Activated CD4-positive, alpha-beta T cell treated with anti-CD3 and anti-CD28 coated beads, Interleukin-2, amount 10 ng/mL, durations not matched to agents 7 days and 5 days (primary cell): ENCODE measurements at regions not wholly inside any gene's neighbourhood (a gene's known extent, or its start where the extent isn't known, plus 50 kb on each side); places are given as distances from the start of the nearest gene placed in this dataset.

ENCODE experiments used
- CTCF ChIA-PET: fragments of 350-600 bp; sonication (Branson Sonifier 250); formaldehyde crosslinking; loops from one replicate; lab custom pipeline; 2021; ENCODE audit warnings: antibody characterized with exemption; lab: Charles Lee
- POLR2A ChIA-PET: fragments of 350-600 bp; sonication (Branson Sonifier 250); formaldehyde crosslinking; loops from one replicate; lab custom pipeline; 2021; ENCODE audit warnings: antibody characterized with exemption; lab: Charles Lee
- DNase-seq: peaks from one replicate; pipeline ENCODE4 v3.0.0-alpha.2; 2020
- H3K27ac Mint-ChIP-seq: one replicate; pipeline ENCODE4 v1.8.0; 2021; ENCODE audit warnings: mild to moderate bottlenecking, moderate library complexity, mixed read lengths
- H3K27me3 Mint-ChIP-seq: one replicate; pipeline ENCODE4 v1.8.0; 2021; ENCODE audit warnings: mixed read lengths
- H3K36me3 Mint-ChIP-seq: one replicate; pipeline ENCODE4 v1.8.0; 2021; ENCODE audit warnings: low read depth, mixed read lengths
- H3K4me1 Mint-ChIP-seq: one replicate; pipeline ENCODE4 v1.8.0; 2021; ENCODE audit warnings: mixed read lengths
- H3K4me3 Mint-ChIP-seq: one replicate; pipeline ENCODE4 v1.8.0; 2021; ENCODE audit warnings: mild to moderate bottlenecking, moderate library complexity, mixed read lengths
- H3K9me3 Mint-ChIP-seq: one replicate; pipeline ENCODE4 v1.8.0; 2021; ENCODE audit warnings: mixed read lengths

DNA sequence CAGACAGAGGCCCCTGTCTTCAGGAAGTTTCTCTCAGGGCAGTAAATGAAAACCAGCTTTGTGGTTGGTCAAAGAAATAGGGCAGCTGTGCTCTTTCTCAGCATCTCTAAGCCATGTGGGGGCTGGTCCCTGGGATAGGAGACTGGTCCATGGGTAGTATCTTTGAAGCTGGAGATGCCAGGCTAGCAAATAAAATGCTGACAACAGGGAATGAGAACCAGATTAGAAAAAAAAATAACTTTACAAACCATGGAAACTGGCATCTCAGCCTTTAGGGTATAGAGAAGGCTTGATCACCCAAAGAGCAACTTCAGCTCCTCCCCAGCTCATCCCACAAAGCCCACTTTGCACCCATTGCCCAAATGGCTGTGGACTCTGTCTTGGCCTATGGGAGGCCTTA lies 138.1 kb downstream of the TTC32 start:
- Mint-ChIP-seq H3K9me3 (no peaks in the 10 kb centered on the region), H3K27me3 (peaks cover 6% of the 10 kb centered on the region), H3K36me3 (no peaks in the 10 kb centered on the region), H3K27ac (no peak overlapping the region), H3K4me1 (no peaks in the 10 kb centered on the region), H3K4me3 (no peak overlapping the region)
- CTCF ChIA-PET = no interaction called here
- DNase-seq = no peak
- POLR2A ChIA-PET = no interaction called here

DNA sequence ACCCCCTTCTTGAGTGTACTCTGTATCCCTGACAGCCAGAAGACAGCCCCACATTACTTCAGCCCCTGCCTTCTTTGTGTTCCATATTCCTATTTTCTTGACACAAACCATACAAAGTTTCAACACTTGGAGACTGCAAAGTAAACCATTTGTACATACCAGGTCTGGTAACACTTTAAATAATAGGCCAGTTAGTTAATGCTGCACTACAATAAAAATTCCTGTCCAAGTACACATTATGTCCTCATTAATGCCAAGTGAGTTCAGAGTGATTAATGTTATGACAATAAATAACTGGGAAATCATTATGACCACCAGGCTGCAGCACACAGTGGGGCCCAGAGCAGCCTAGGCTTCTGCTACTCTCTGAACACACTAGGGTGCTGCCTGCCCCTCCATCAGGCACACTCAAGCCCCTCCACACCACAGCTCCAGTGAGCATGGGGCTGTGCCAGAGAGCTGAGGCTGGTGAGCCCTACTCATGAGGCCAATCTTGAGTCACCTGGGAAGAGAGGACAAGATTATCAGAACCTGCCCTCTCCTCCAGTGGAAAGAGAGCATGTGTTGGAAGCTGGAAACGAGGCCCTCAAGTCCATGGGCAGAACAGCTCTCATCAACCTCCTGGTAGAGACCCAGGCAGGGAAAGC lies 138.7 kb downstream of the TTC32 start:
- ChIA-PET CTCF (no interaction called here), POLR2A (no interaction called here)
- Mint-ChIP-seq H3K27ac (no peak overlapping the region), H3K4me1 (no peaks in the 10 kb centered on the region), H3K36me3 (no peaks in the 10 kb centered on the region), H3K9me3 (no peaks in the 10 kb centered on the region), H3K4me3 (no peak overlapping the region), H3K27me3 (peaks cover 6% of the 10 kb centered on the region)
- DNase-seq = no peak

DNA sequence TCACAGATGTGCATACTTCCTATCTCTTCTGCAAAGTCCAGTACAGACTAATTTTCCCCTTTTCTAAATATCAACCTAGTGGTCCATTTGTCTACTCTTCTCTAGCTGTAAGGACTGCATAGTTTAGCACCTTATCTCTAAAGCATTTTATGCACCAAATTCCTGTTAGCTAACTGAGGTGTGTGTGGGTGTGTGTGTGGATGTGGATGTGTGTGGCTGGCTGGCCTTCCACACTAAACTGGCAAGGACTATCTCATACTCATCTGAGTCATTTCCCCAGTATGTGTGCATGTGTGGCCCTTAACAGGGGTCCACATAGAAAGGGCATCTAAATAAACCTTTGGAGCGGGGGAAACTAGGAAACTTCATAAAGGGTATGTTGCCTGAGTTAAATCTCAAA lies 139.6 kb downstream of the TTC32 start:
- no peaks in the 10 kb centered on the region for H3K4me1 Mint-ChIP-seq
- no peak overlapping the region for H3K4me3 Mint-ChIP-seq
- H3K36me3 Mint-ChIP-seq = no peaks in the 10 kb centered on the region
- H3K9me3 Mint-ChIP-seq = no peaks in the 10 kb centered on the region
- DNase-seq = no peak
- ChIA-PET CTCF (no interaction called here), POLR2A (no interaction called here)
- no peak overlapping the region for H3K27ac Mint-ChIP-seq
- peaks cover 4% of the 10 kb centered on the region for H3K27me3 Mint-ChIP-seq

DNA sequence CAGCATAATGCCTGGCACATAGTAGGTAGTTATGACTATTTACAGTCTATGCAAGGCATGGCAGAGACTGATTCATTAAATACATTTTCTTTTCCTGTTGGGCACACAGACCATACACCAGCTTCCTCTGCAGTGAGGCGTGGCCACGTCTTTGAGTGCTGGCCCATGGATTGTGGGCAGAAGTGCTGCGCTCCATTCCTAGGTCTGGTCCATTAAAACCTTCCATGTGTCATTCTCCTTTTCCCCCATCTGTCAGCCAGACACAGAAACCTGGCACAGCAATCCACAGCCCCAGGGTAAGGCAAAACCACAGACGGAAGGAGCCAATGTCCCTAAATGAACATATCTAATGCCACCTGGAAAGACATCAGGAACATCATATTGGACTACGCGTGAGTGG lies 141.9 kb downstream of the TTC32 start:
- Mint-ChIP-seq H3K9me3 (no peaks in the 10 kb centered on the region), H3K4me3 (no peak overlapping the region), H3K36me3 (no peaks in the 10 kb centered on the region), H3K27me3 (no peaks in the 10 kb centered on the region), H3K4me1 (no peaks in the 10 kb centered on the region), H3K27ac (no peak overlapping the region)
- CTCF ChIA-PET = no interaction called here
- POLR2A ChIA-PET = no interaction called here
- no peak for DNase-seq

DNA sequence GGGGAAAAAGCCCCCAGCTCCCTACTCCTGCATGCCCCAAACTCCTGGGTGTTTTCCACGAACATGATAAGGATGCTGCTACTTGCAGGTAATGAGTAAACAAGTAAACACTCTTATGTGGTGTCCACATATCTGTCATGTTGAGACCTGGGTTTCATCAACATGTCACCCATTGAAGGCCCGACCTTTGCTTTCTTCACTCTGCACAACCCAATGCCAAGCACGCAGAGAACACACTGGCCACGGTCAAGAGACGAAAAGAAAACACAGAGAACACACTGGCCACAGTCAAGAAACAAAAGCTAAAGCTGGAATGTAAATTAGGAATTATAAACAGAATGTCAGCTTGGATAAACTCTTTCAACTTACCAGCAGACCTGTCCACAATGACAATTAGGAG lies 143.1 kb downstream of the TTC32 start:
- POLR2A ChIA-PET = no interaction called here
- Mint-ChIP-seq H3K27me3 (no peaks in the 10 kb centered on the region), H3K27ac (no peak overlapping the region), H3K9me3 (no peaks in the 10 kb centered on the region), H3K4me1 (no peaks in the 10 kb centered on the region), H3K4me3 (no peak overlapping the region), H3K36me3 (no peaks in the 10 kb centered on the region)
- CTCF ChIA-PET = no interaction called here
- DNase-seq = no peak

DNA sequence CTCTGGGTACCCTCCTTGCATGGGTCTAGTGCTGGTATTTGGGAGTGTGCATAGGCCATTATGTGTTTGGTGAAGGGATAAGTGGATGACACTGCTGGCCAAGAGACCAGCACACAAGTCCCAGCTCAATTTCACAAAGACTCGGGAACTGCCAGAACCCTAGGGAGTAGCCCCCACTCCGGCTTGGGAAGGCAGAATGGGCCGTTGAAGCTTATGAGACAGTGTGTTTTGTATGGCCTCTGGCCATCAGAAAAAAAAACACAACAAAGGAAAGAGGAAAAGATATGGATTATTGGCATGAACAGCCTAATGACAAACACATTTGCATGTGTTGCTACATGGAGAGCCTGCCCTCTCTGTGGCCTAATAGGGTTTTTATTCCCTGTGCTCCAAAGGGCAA lies 144.2 kb downstream of the TTC32 start:
- POLR2A ChIA-PET = no interaction called here

DNA sequence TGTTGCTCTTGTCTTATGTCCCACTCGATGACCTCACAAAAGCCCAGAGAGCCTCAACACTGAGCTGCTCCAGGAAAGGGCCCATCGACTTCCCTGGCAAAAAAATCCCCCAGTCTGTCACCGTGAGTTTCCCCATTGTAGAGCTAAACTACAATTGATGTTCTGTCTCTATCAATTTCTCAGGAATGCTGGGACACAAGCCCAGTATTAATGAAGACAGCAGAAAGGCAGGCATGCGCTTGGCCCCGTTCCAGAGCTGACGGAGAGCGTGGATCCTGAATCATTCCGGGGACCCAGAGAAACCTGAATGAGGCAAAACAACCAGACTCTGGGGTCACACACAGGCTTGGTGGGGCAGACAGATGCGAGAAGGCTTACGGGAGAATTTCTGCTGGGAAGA lies 146.9 kb downstream of the TTC32 start:
- Mint-ChIP-seq H3K36me3 (no peaks in the 10 kb centered on the region), H3K9me3 (no peaks in the 10 kb centered on the region), H3K27ac (no peak overlapping the region), H3K4me1 (no peaks in the 10 kb centered on the region), H3K4me3 (no peak overlapping the region), H3K27me3 (peaks cover 3% of the 10 kb centered on the region)
- POLR2A ChIA-PET = no interaction called here
- no peak for DNase-seq
- CTCF ChIA-PET = no interaction called here

More for the DNA sequence above, 144.2 kb downstream of the TTC32 start:
- H3K4me1 Mint-ChIP-seq = no peaks in the 10 kb centered on the region
- H3K27me3 Mint-ChIP-seq = peaks cover 3% of the 10 kb centered on the region
- DNase-seq = no peak
- H3K36me3 Mint-ChIP-seq = no peaks in the 10 kb centered on the region
- no peaks in the 10 kb centered on the region for H3K9me3 Mint-ChIP-seq
- CTCF ChIA-PET = no interaction called here
- no peak overlapping the region for H3K4me3 Mint-ChIP-seq
- no peak overlapping the region for H3K27ac Mint-ChIP-seq

DNA sequence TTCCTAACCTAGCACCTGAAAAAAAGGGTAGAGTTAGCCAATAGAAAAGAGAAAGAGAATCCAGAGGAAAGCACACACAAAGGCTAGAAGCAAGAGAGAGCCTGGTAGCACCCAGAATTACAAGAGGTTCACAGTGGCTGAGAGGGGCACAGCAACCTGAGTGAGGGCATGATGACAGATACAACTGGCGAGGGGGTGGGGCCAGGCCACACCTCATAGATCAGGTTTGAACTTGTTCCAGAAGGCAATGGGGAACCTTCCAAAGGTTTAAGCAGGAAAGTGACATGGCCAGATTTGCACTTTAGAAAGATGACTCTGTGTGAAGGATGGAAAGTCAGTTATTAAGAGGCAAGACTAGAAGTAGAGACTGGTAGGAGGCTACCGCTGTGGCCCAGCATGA lies 148.0 kb downstream of the TTC32 start:
- H3K27me3 Mint-ChIP-seq = peaks cover 3% of the 10 kb centered on the region
- H3K4me3 Mint-ChIP-seq = no peak overlapping the region
- no peaks in the 10 kb centered on the region for H3K36me3 Mint-ChIP-seq
- POLR2A ChIA-PET = no interaction called here
- no peak for DNase-seq
- no peaks in the 10 kb centered on the region for H3K9me3 Mint-ChIP-seq
- H3K27ac Mint-ChIP-seq = no peak overlapping the region
- no peaks in the 10 kb centered on the region for H3K4me1 Mint-ChIP-seq
- CTCF ChIA-PET = no interaction called here

DNA sequence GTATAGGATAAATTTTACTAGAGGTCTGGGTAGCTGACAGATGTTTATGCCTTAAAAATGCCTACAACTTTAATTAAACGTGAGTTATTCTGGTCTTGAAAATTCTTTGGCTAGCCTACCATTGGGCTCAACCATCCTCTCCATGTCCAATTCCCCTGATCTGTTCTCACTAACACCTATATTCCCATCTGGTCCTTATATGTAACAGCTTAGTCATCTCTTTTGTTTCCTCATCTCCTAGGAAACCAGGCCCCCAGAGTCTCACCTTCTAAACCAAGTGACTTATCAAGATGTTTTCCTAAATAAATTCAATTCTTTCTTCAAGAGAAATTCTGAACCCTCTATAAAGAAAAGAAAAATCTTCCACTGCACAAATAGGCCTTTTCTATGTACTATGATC lies 148.5 kb downstream of the TTC32 start:
- ChIA-PET POLR2A (no interaction called here), CTCF (no interaction called here)
- no peak for DNase-seq
- no peaks in the 10 kb centered on the region for H3K4me1 Mint-ChIP-seq
- no peak overlapping the region for H3K4me3 Mint-ChIP-seq
- no peaks in the 10 kb centered on the region for H3K36me3 Mint-ChIP-seq
- H3K27ac Mint-ChIP-seq = no peak overlapping the region
- peaks cover 3% of the 10 kb centered on the region for H3K27me3 Mint-ChIP-seq
- H3K9me3 Mint-ChIP-seq = no peaks in the 10 kb centered on the region

DNA sequence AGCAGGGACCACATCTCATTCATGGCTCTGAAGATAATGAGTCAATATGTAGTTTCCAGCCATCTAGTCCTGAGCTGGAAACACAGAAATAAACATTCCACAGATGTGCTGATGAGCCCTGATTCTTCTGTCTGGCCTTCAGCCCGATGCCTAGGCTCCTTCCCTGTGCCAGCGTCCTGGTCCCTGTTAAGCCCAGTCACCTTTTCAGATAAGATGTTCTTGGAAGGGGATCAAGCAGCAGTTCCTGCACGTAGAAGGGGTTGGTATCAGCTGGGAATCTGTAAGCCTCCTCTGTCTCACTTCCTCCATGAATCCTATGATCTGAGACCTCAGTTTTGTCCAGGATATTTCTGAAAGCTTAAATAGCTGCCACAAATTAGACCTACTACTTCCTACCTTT lies 149.3 kb downstream of the TTC32 start:
- no peaks in the 10 kb centered on the region for H3K4me1 Mint-ChIP-seq
- H3K27ac Mint-ChIP-seq = no peak overlapping the region
- H3K9me3 Mint-ChIP-seq = no peaks in the 10 kb centered on the region
- H3K27me3 Mint-ChIP-seq = peaks cover 3% of the 10 kb centered on the region
- no peaks in the 10 kb centered on the region for H3K36me3 Mint-ChIP-seq
- no peak for DNase-seq
- ChIA-PET POLR2A (no interaction called here), CTCF (no interaction called here)
- no peak overlapping the region for H3K4me3 Mint-ChIP-seq

DNA sequence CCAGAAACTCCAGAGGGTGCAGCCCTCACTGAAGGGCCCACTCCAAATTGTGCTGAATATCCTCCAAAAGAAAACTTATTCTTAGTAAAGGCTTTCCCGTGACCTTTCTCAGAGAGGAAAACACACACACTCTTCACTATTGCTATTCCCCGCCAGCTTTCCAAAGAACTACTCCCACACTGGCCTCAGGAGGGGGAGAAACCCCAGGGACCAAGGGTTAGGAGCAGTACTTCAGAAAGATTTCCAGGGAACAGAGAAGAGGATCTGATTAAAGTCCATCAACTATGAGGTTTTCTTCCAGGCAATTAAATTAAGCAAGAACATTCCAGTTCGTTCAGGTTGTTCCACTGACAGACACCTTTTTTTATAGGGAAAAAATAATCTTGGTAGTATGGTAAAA lies 150.2 kb downstream of the TTC32 start:
- no peak overlapping the region for H3K4me3 Mint-ChIP-seq
- no peak overlapping the region for H3K27ac Mint-ChIP-seq
- no peaks in the 10 kb centered on the region for H3K4me1 Mint-ChIP-seq
- POLR2A ChIA-PET = no interaction called here
- CTCF ChIA-PET = no interaction called here
- DNase-seq = no peak
- H3K9me3 Mint-ChIP-seq = no peaks in the 10 kb centered on the region
- peaks cover 3% of the 10 kb centered on the region for H3K27me3 Mint-ChIP-seq
- no peaks in the 10 kb centered on the region for H3K36me3 Mint-ChIP-seq

DNA sequence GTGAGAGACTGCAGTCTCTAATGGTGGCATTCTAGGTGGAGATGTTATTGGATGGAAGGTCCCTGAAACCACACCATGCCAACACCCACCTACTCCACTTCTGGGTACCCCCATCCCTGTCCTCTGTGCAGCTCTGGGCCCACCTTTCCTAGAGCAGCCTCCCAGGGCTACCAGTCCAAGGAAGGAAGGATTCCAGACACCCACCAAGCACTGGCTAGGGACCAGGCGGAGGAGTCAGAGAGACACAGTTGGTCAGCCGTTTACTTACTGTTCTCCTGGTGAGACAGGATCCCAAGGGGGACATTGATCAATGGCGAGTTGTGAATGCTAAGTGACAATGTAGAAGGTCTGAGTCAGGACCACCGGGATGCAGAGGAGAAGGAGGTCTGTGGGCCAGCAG lies 151.6 kb downstream of the TTC32 start:
- ChIA-PET CTCF (no interaction called here), POLR2A (no interaction called here)
- Mint-ChIP-seq H3K27ac (no peak overlapping the region), H3K4me1 (no peaks in the 10 kb centered on the region), H3K4me3 (no peak overlapping the region), H3K9me3 (no peaks in the 10 kb centered on the region), H3K36me3 (no peaks in the 10 kb centered on the region), H3K27me3 (peaks cover 3% of the 10 kb centered on the region)
- no peak for DNase-seq

DNA sequence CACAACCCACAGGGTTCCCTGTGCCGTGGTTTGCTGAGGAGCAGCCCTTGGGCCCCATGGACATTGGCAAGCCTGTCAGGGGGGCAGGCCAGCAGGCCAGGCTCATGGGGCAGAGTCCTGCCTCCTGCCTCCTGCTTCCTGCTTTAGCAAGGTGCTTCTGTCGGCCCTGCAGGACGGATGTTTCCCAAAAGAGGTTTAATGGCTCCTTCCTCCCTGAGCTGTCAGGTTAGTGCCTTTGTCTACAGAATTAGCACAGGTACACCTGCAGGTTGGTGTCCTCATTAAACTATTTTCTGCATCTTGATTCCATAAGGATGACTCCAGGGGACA lies 152.3 kb downstream of the TTC32 start:
- ChIA-PET POLR2A (no interaction called here), CTCF (no interaction called here)
- no peak overlapping the region for H3K27ac Mint-ChIP-seq
- H3K27me3 Mint-ChIP-seq = peaks cover 3% of the 10 kb centered on the region
- DNase-seq = no peak
- H3K36me3 Mint-ChIP-seq = no peaks in the 10 kb centered on the region
- H3K9me3 Mint-ChIP-seq = no peaks in the 10 kb centered on the region
- H3K4me1 Mint-ChIP-seq = no peaks in the 10 kb centered on the region
- no peak overlapping the region for H3K4me3 Mint-ChIP-seq

DNA sequence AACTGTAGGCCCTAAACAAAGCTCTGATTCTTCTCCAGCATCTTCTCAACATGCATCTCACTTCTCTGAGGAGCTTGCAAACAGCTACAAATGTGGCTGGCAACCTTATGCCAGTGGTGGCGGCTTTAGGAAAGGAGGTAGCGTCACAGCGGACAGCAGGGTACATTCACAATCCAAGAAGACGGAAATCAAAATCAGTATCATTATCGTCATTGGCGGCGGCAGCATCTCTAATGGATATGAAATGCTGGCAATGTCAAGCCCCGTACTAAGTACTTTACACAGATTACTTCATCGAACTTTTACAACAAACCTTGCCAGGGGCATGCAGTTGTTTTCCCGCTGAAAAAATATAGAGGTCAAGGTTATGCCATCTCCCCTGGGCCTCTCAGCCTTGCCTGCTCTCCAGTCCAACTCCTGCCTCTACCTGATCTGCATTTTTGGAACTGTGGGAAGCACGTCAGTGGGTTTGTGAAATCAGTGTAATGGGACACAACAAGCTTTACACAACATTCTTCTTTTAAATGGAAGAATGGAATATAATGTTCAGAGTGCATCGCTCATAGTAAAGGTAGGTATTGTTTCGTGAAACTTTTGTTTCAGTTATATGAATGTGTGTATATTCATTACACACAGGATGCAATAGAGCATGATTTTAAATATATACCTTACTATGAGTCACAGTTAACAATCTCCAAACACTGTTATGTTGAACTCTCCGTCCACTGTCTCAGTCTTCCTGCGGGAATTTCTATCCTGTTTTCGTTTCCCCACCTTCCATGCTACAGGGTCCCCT lies 152.9 kb downstream of the TTC32 start:
- Mint-ChIP-seq H3K27me3 (peaks cover 3% of the 10 kb centered on the region), H3K9me3 (no peaks in the 10 kb centered on the region), H3K4me1 (no peaks in the 10 kb centered on the region), H3K4me3 (no peak overlapping the region), H3K27ac (no peak overlapping the region), H3K36me3 (no peaks in the 10 kb centered on the region)
- ChIA-PET POLR2A (no interaction called here), CTCF (interaction anchor here (0.6 kb wide), 1 partner anchor 81 kb away, joined by 3 read pairs; no protein-coding TSS in a partner anchor)
- DNase-seq = no peak
